Smooth muscle cell (in vitro differentiated cells): ENCODE measurements at regions not wholly inside any gene's neighbourhood (a gene's known extent, or its start where the extent isn't known, plus 50 kb on each side); places are given as distances from the start of the nearest gene placed in this dataset.
A peak's percentile ranks its signal among the peaks of the same experiment; 100 is the strongest.

Experiments used
- DNase-seq: peaks from one replicate; lab custom pipeline; 2025; ENCODE audit not compliant: unreplicated experiment; lab: John Stamatoyannopoulos, UW
- H2AFZ ChIP-seq: fragments of 200-600 bp; sonication (generic); 2 replicates; pipeline ENCODE4 v1.6.0; 2016; ENCODE audit warnings: antibody characterized with exemption, low read depth, mild to moderate bottlenecking
- H3F3A ChIP-seq: fragments of 200-600 bp; sonication (generic); 2 replicates; pipeline ENCODE4 v1.6.0; 2017; ENCODE audit warnings: antibody characterized with exemption, low read depth
- H3K27ac ChIP-seq: fragments of 200-600 bp; sonication (generic); 2 replicates; pipeline ENCODE4 v1.5.1; 2016; ENCODE audit warnings: low read depth, mild to moderate bottlenecking
- H3K27me3 ChIP-seq: fragments of 200-600 bp; sonication (generic); 2 replicates; pipeline ENCODE4 v1.6.1; 2016; ENCODE audit warnings: low read depth, mild to moderate bottlenecking
- H3K36me3 ChIP-seq: fragments of 200-600 bp; sonication (generic); 2 replicates; pipeline ENCODE4 v1.5.1; 2016; ENCODE audit warnings: low read depth
- H3K4me1 ChIP-seq: fragments of 200-600 bp; sonication (generic); 2 replicates; pipeline ENCODE4 v1.5.1; 2016; ENCODE audit warnings: low read depth
- H3K4me2 ChIP-seq: fragments of 200-600 bp; sonication (generic); 2 replicates; pipeline ENCODE4 v1.6.0; 2016; ENCODE audit warnings: mild to moderate bottlenecking
- H3K4me3 ChIP-seq: fragments of 200-600 bp; sonication (generic); 2 replicates; pipeline ENCODE4 v1.5.1; 2016; ENCODE audit warnings: mild to moderate bottlenecking
- H3K79me2 ChIP-seq: fragments of 200-600 bp; sonication (generic); 2 replicates; pipeline ENCODE4 v1.6.0; 2016; ENCODE audit warnings: low read depth, mild to moderate bottlenecking
- H3K9ac ChIP-seq: fragments of 200-600 bp; sonication (generic); 2 replicates; pipeline ENCODE4 v1.6.0; 2016; ENCODE audit warnings: low read depth
- H3K9me3 ChIP-seq: fragments of 200-600 bp; sonication (generic); replicated peaks from 2 replicates; pipeline ENCODE4 v1.5.1; 2016; ENCODE audit warnings: low read depth
- H4K20me1 ChIP-seq: fragments of 200-600 bp; sonication (generic); 2 replicates; pipeline ENCODE4 v1.6.0; 2016; ENCODE audit warnings: low read depth
- CTCF ChIP-seq: fragments of 200-600 bp; sonication (generic); IDR thresholded peaks from 2 replicates; pipeline ENCODE4 v1.5.1; 2017; ENCODE audit warnings: borderline replicate concordance, mild to moderate bottlenecking, antibody characterized with exemption; ENCODE audit not compliant: insufficient read depth, poor library complexity, severe bottlenecking
- WGBS: methylation state at CpG from one replicate; pipeline ENCODE4 v1.1.7; 2016; ENCODE audit warnings: low lambda C conversion rate; 5-methylcytosine and 5-hydroxymethylcytosine counted together

GRCh38 chr1:113256348-113256729, 134.0 kb upstream of the MAGI3 start:
- Histone ChIP-seq H3K36me3 (no peaks in the 10 kb centered on the region), H3K4me1 (peaks cover 39% of the 10 kb centered on the region), H3K4me3 (peak overlapping the region; percentile 5), H3K79me2 (no peaks in the 10 kb centered on the region), H3K9me3 (no peaks in the 10 kb centered on the region), H3K9ac (no peak overlapping the region), H3F3A (peaks cover 15% of the 10 kb centered on the region), H3K4me2 (peak overlapping the region; percentile 73), H3K27me3 (no peaks in the 10 kb centered on the region), H4K20me1 (no peaks in the 10 kb centered on the region), H3K27ac (peak overlapping the region; percentile 6), H2AFZ (no peak overlapping the region)
- DNase-seq = no peak
- no peak for TF ChIP-seq CTCF
- WGBS = 17% methylated on average over 2 of the region's 2 CpGs

- WGBS = 96% methylated on average over 2 of the region's 2 CpGs
- H2AFZ ChIP-seq = no peak overlapping the region
- no peak for TF ChIP-seq CTCF
These were observed 130.3 kb upstream of the MAGI3 start for GRCh38 chr1:113259988-113260387.

GRCh38 chr1:113265196-113265595, 125.1 kb upstream of the MAGI3 start:
- DNase-seq = no peak
- H3K36me3 ChIP-seq = no peaks in the 10 kb centered on the region
- no peaks in the 10 kb centered on the region for H3K79me2 ChIP-seq
- no peaks in the 10 kb centered on the region for H3K4me1 ChIP-seq
- no peaks in the 10 kb centered on the region for H3F3A ChIP-seq
- no peak overlapping the region for H3K9ac ChIP-seq
- H3K9me3 ChIP-seq = no peaks in the 10 kb centered on the region
- TF ChIP-seq CTCF = no peak
- H3K27ac ChIP-seq = no peak overlapping the region
- H2AFZ ChIP-seq = no peak overlapping the region
- H3K4me2 ChIP-seq = no peak overlapping the region
- H3K27me3 ChIP-seq = no peaks in the 10 kb centered on the region
- H4K20me1 ChIP-seq = no peaks in the 10 kb centered on the region
- H3K4me3 ChIP-seq = no peak overlapping the region
- 90% methylated on average over 2 of the region's 2 CpGs for WGBS

More at GRCh38 chr1:113259988-113260387, 130.3 kb upstream of the MAGI3 start:
- Histone ChIP-seq H3K27ac (no peak overlapping the region), H3K4me3 (no peak overlapping the region), H3K9me3 (no peaks in the 10 kb centered on the region), H3K36me3 (no peaks in the 10 kb centered on the region), H4K20me1 (no peaks in the 10 kb centered on the region), H3K9ac (no peak overlapping the region), H3K79me2 (no peaks in the 10 kb centered on the region), H3K4me1 (peaks cover 18% of the 10 kb centered on the region), H3K27me3 (no peaks in the 10 kb centered on the region), H3F3A (peaks cover 15% of the 10 kb centered on the region), H3K4me2 (no peak overlapping the region)
- DNase-seq = no peak

- H3K9ac ChIP-seq = no peak overlapping the region
- H2AFZ ChIP-seq = no peak overlapping the region
- no peaks in the 10 kb centered on the region for H3K27me3 ChIP-seq
- no peak overlapping the region for H3K27ac ChIP-seq
- DNase-seq = no peak
- H3K4me2 ChIP-seq = no peak overlapping the region
- H4K20me1 ChIP-seq = no peaks in the 10 kb centered on the region
- WGBS = 71% methylated on average over 6 of the region's 6 CpGs
- no peaks in the 10 kb centered on the region for H3K36me3 ChIP-seq
- H3K4me3 ChIP-seq = no peak overlapping the region
- H3F3A ChIP-seq = no peaks in the 10 kb centered on the region
- H3K9me3 ChIP-seq = no peaks in the 10 kb centered on the region
- H3K79me2 ChIP-seq = no peaks in the 10 kb centered on the region
- H3K4me1 ChIP-seq = no peaks in the 10 kb centered on the region
- no peak for TF ChIP-seq CTCF
These were observed 123.5 kb upstream of the MAGI3 start for GRCh38 chr1:113266788-113267187.
